Chondrocyte (in vitro differentiated cells): ENCODE measurements at regions not wholly inside any gene's neighbourhood (a gene's known extent, or its start where the extent isn't known, plus 50 kb on each side); places are given as distances from the start of the nearest gene placed in this dataset.

Experiments
- DNase-seq: peaks from one replicate; pipeline ENCODE4 v3.0.0; 2021; ENCODE audit warnings: mixed read lengths, low spot score
- H3K27ac Mint-ChIP-seq: one replicate; pipeline ENCODE4 v1.8.0; 2021; ENCODE audit warnings: mild to moderate bottlenecking, moderate library complexity, mixed read lengths; ENCODE audit not compliant: unreplicated experiment
- H3K27me3 Mint-ChIP-seq: 2 replicates; pipeline ENCODE4 v1.8.0; 2021; ENCODE audit warnings: low read depth, mixed read lengths
- H3K36me3 Mint-ChIP-seq: 2 replicates; pipeline ENCODE4 v1.8.0; 2021; ENCODE audit warnings: low read depth, mixed read lengths
- H3K4me1 Mint-ChIP-seq: 2 replicates; pipeline ENCODE4 v1.8.0; 2021; ENCODE audit warnings: low read depth, mild to moderate bottlenecking, mixed read lengths
- H3K4me3 Mint-ChIP-seq: one replicate; pipeline ENCODE4 v1.8.0; 2021; ENCODE audit warnings: mild to moderate bottlenecking, moderate library complexity, mixed read lengths; ENCODE audit not compliant: unreplicated experiment
- H3K9me3 Mint-ChIP-seq: 2 replicates; pipeline ENCODE4 v1.8.0; 2021; ENCODE audit warnings: low read depth, mixed read lengths
- CTCF ChIP-seq: fragments of 200-600 bp; sonication (generic); IDR thresholded peaks from 2 replicates; pipeline ENCODE4 v1.5.0; 2021; ENCODE audit warnings: antibody characterized with exemption, mild to moderate bottlenecking, moderate library complexity

GRCh38 chr2:208819190-208819589 lies 412.6 kb downstream of the PTH2R start:
- Mint-ChIP-seq H3K27me3 (peaks cover 9% of the 10 kb centered on the region), H3K9me3 (no peaks in the 10 kb centered on the region), H3K4me3 (no peak overlapping the region), H3K27ac (no peak overlapping the region), H3K4me1 (no peaks in the 10 kb centered on the region), H3K36me3 (no peaks in the 10 kb centered on the region)
- TF ChIP-seq CTCF: no peak
- no peak for DNase-seq

GRCh38 chr2:208820014-208820688 lies 413.6 kb downstream of the PTH2R start:
- peak; percentile 52 for TF ChIP-seq CTCF
- no peaks in the 10 kb centered on the region for H3K9me3 Mint-ChIP-seq
- H3K4me3 Mint-ChIP-seq: no peak overlapping the region
- no peak overlapping the region for H3K27ac Mint-ChIP-seq
- peaks cover 9% of the 10 kb centered on the region for H3K27me3 Mint-ChIP-seq
- no peak for DNase-seq
- no peaks in the 10 kb centered on the region for H3K4me1 Mint-ChIP-seq
- no peaks in the 10 kb centered on the region for H3K36me3 Mint-ChIP-seq

- no peak for TF ChIP-seq CTCF
- Mint-ChIP-seq H3K4me1 (no peaks in the 10 kb centered on the region), H3K27ac (no peak overlapping the region), H3K4me3 (no peak overlapping the region), H3K36me3 (no peaks in the 10 kb centered on the region), H3K27me3 (peaks cover 5% of the 10 kb centered on the region), H3K9me3 (peaks cover 9% of the 10 kb centered on the region)
- DNase-seq: no peak
Measured at GRCh38 chr2:208827109-208827508, 420.5 kb downstream of the PTH2R start.

GRCh38 chr2:208827549-208828221 lies 421.1 kb downstream of the PTH2R start:
- no peak overlapping the region for H3K27ac Mint-ChIP-seq
- H3K36me3 Mint-ChIP-seq: no peaks in the 10 kb centered on the region
- no peaks in the 10 kb centered on the region for H3K4me1 Mint-ChIP-seq
- H3K9me3 Mint-ChIP-seq: peaks cover 13% of the 10 kb centered on the region
- no peak for TF ChIP-seq CTCF
- DNase-seq: no peak
- no peak overlapping the region for H3K4me3 Mint-ChIP-seq
- H3K27me3 Mint-ChIP-seq: peaks cover 5% of the 10 kb centered on the region

- Mint-ChIP-seq H3K36me3 (no peaks in the 10 kb centered on the region), H3K4me3 (no peak overlapping the region), H3K4me1 (no peaks in the 10 kb centered on the region), H3K27me3 (no peaks in the 10 kb centered on the region), H3K9me3 (peaks cover 20% of the 10 kb centered on the region), H3K27ac (no peak overlapping the region)
- no peak for TF ChIP-seq CTCF
- DNase-seq: no peak
Measured at GRCh38 chr2:208830203-208830602, 423.6 kb downstream of the PTH2R start.
